ENCODE measurements at regions not wholly inside any gene's neighbourhood (a gene's known extent, or its start where the extent isn't known, plus 50 kb on each side); places are given as distances from the start of the nearest gene placed in this dataset.

- ChIA-PET CTCF (no interaction called here), POLR2A (ENCODE audit: unreplicated experiment) (no interaction called here)
- H3K79me2 ChIP-seq (ENCODE audit: low read length): no peaks in the 10 kb centered on the region
- intact Hi-C loops (cut with micrococcal nuclease): no loop called here
- no peak for DNase-seq
- H2AFZ ChIP-seq (ENCODE audit: low read length): no peak overlapping the region
- no peak for ATAC-seq
- TF ChIP-seq EZH2 (IDR thresholded peaks at IDR 0.05; ENCODE audit: low read length, unreplicated experiment): no peak
- no peak for TF ChIP-seq CTCF (conservative IDR thresholded peaks at IDR 0.05; ENCODE audit: low read depth, low read length)
- TF ChIP-seq EZH2phosphoT487 (IDR thresholded peaks at IDR 0.05; ENCODE audit: borderline replicate concordance, low read length): no peak
- BruUV-seq (replicated peaks): no TSS peak
- no peaks in the 10 kb centered on the region for H3F3A ChIP-seq (ENCODE audit: low read length, unreplicated experiment)
- H3K4me3 ChIP-seq (ENCODE audit: low read length): no peak overlapping the region
- H3K9me2 ChIP-seq (replicated peaks; ENCODE audit: low read length): no peaks in the 10 kb centered on the region
- H4K20me1 ChIP-seq (ENCODE audit: low read length): no peaks in the 10 kb centered on the region
- H3K27ac ChIP-seq (ENCODE audit: low read length): no peak overlapping the region
- H3K9ac ChIP-seq (ENCODE audit: low read length): no peak overlapping the region
- no peaks in the 10 kb centered on the region for H3K27me3 ChIP-seq (ENCODE audit: low read length)
- H3K36me3 ChIP-seq (ENCODE audit: low read depth, low read length): no peaks in the 10 kb centered on the region
- peaks cover 5% of the 10 kb centered on the region; the same call in 1 of the 2 replicates for H3K4me1 ChIP-seq (ENCODE audit: insufficient read depth, low read length)
- no peaks in the 10 kb centered on the region for H3K9me3 ChIP-seq (ENCODE audit: low read length)
- H3K4me2 ChIP-seq (ENCODE audit: low read length): no peak overlapping the region
Observed at GRCh38 chr21:26655460-26655859, 82.4 kb upstream of the CYYR1 start.

GRCh38 chr21:26653430-26653829, 80.3 kb upstream of the CYYR1 start:
- H4K20me1 ChIP-seq (ENCODE audit: low read length): no peaks in the 10 kb centered on the region
- no peak overlapping the region for H3K9ac ChIP-seq (ENCODE audit: low read length)
- TF ChIP-seq CTCF (conservative IDR thresholded peaks at IDR 0.05; ENCODE audit: low read depth, low read length) (no peak), EZH2 (IDR thresholded peaks at IDR 0.05; ENCODE audit: low read length, unreplicated experiment) (no peak), EZH2phosphoT487 (IDR thresholded peaks at IDR 0.05; ENCODE audit: borderline replicate concordance, low read length) (no peak)
- no peaks in the 10 kb centered on the region for H3K79me2 ChIP-seq (ENCODE audit: low read length)
- H3F3A ChIP-seq (ENCODE audit: low read length, unreplicated experiment): no peaks in the 10 kb centered on the region
- H3K9me3 ChIP-seq (ENCODE audit: low read length): no peaks in the 10 kb centered on the region
- no peaks in the 10 kb centered on the region for H3K9me2 ChIP-seq (replicated peaks; ENCODE audit: low read length)
- H3K4me1 ChIP-seq (ENCODE audit: insufficient read depth, low read length): peaks cover 5% of the 10 kb centered on the region; the same call in 1 of the 2 replicates
- H3K4me2 ChIP-seq (ENCODE audit: low read length): no peak overlapping the region
- DNase-seq: no peak
- H3K27ac ChIP-seq (ENCODE audit: low read length): no peak overlapping the region
- intact Hi-C loops (cut with micrococcal nuclease): no loop called here
- H3K4me3 ChIP-seq (ENCODE audit: low read length): no peak overlapping the region
- ChIA-PET CTCF (no interaction called here), POLR2A (ENCODE audit: unreplicated experiment) (no interaction called here)
- no peak for ATAC-seq
- H2AFZ ChIP-seq (ENCODE audit: low read length): no peak overlapping the region
- H3K27me3 ChIP-seq (ENCODE audit: low read length): no peaks in the 10 kb centered on the region
- BruUV-seq (replicated peaks): no TSS peak
- H3K36me3 ChIP-seq (ENCODE audit: low read depth, low read length): no peaks in the 10 kb centered on the region

- BruUV-seq (replicated peaks): no TSS peak
- Histone ChIP-seq H2AFZ (ENCODE audit: low read length) (no peak overlapping the region), H3K9me2 (replicated peaks; ENCODE audit: low read length) (no peaks in the 10 kb centered on the region), H3K36me3 (ENCODE audit: low read depth, low read length) (no peaks in the 10 kb centered on the region), H4K20me1 (ENCODE audit: low read length) (no peaks in the 10 kb centered on the region), H3K4me1 (ENCODE audit: insufficient read depth, low read length) (peaks cover under 1% of the 10 kb centered on the region; the same call in 1 of the 2 replicates), H3K27me3 (ENCODE audit: low read length) (no peaks in the 10 kb centered on the region), H3K4me2 (ENCODE audit: low read length) (no peak overlapping the region), H3K9ac (ENCODE audit: low read length) (no peak overlapping the region), H3K4me3 (ENCODE audit: low read length) (no peak overlapping the region), H3K79me2 (ENCODE audit: low read length) (no peaks in the 10 kb centered on the region), H3K27ac (ENCODE audit: low read length) (no peak overlapping the region), H3K9me3 (ENCODE audit: low read length) (no peaks in the 10 kb centered on the region), H3F3A (ENCODE audit: low read length, unreplicated experiment) (no peaks in the 10 kb centered on the region)
- DNase-seq (no peak), ATAC-seq (no peak)
- ChIA-PET POLR2A (ENCODE audit: unreplicated experiment) (no interaction called here), CTCF (no interaction called here)
- no peak for TF ChIP-seq EZH2phosphoT487 (IDR thresholded peaks at IDR 0.05; ENCODE audit: borderline replicate concordance, low read length)
- TF ChIP-seq EZH2 (IDR thresholded peaks at IDR 0.05; ENCODE audit: low read length, unreplicated experiment): no peak
- TF ChIP-seq CTCF (conservative IDR thresholded peaks at IDR 0.05; ENCODE audit: low read depth, low read length): no peak
- intact Hi-C loops (cut with micrococcal nuclease): no loop called here
Observed at GRCh38 chr21:26652854-26653253, 79.8 kb upstream of the CYYR1 start.

Data from PC-3 (cell line).